ENCODE measurements at regions not wholly inside any gene's neighbourhood (a gene's known extent, or its start where the extent isn't known, plus 50 kb on each side); places are given as distances from the start of the nearest gene placed in this dataset.

DNA sequence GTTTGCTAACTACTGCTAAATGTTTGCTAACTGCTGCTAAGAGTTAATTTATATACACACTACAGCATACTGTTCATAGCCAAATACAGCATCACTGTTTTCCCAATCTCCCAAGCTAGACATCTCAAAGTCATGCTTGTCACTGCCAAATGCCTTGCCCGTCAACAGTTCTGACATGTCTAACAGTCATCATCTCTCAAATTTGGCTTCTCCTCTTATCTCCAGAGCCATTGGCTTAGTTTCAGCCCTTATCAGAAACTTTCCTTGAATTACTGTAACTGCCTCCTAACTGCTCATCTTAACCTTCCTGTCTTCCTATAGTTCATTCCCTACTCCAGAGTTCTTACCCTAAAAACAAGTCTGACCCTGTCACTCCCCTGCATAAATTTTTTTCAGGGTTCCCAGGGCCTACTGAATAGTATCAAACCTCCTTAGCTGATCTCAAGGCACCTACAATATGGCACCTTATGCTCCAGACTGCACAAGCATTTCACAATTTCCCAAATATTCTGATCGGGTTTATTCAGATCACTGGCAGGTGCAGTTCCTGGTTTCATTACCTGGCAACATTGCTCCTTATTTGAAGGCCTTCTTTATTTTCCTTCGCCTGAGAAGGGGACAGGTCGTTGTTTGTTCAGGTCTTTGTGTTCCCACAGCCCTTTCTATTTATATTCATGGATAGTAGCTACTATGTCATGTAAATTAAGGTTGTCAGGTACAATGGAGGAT is 55.9 kb upstream of the ANKRD55 start:
- Histone ChIP-seq H3K9me3 (ENCODE audit: control extremely low read depth in 1 of 5, control insufficient read depth in 4 of 5, insufficient read depth in 2 of 5, low read depth in 1 of 5, low read length in 4 of 5) (peaks cover 0 to 3% (median 0%) of the 10 kb centered on the region in 5 experiments), H3K4me1 (ENCODE audit: control extremely low read depth in 1 of 4, control insufficient read depth in 4 of 4, insufficient read depth in 4 of 4, low read length in 3 of 4) (no peaks in the 10 kb centered on the region), H3K27ac (ENCODE audit: insufficient read depth in 1 of 2, low read depth in 1 of 2, low read length in 2 of 2, poor library complexity in 1 of 2, severe bottlenecking in 2 of 2) (no peak overlapping the region), H3K36me3 (ENCODE audit: control insufficient read depth in 4 of 4, insufficient read depth in 4 of 4, low read length in 3 of 4) (no peaks in the 10 kb centered on the region), H3K27me3 (replicated peaks in 2 of 5; ENCODE audit: control insufficient read depth in 4 of 5, insufficient read depth in 5 of 5, low read length in 4 of 5) (no peaks in the 10 kb centered on the region), H3K4me3 (ENCODE audit: control insufficient read depth in 1 of 7, extremely low read depth in 1 of 7, insufficient read depth in 4 of 7, low read depth in 2 of 7, low read length in 6 of 7) (no peak overlapping the region)
- ChIA-PET CTCF (interaction anchor here (1.1 to 1.2 kb wide), 3 partner anchors 18 to 553 kb away, joined by 3 read pairs; no protein-coding TSS in a partner anchor), POLR2A (no interaction called here)
- 92% methylated on average over 2 of the region's 4 CpGs for WGBS (ENCODE audit: insufficient coverage)
- DNase-seq: no peak

DNA sequence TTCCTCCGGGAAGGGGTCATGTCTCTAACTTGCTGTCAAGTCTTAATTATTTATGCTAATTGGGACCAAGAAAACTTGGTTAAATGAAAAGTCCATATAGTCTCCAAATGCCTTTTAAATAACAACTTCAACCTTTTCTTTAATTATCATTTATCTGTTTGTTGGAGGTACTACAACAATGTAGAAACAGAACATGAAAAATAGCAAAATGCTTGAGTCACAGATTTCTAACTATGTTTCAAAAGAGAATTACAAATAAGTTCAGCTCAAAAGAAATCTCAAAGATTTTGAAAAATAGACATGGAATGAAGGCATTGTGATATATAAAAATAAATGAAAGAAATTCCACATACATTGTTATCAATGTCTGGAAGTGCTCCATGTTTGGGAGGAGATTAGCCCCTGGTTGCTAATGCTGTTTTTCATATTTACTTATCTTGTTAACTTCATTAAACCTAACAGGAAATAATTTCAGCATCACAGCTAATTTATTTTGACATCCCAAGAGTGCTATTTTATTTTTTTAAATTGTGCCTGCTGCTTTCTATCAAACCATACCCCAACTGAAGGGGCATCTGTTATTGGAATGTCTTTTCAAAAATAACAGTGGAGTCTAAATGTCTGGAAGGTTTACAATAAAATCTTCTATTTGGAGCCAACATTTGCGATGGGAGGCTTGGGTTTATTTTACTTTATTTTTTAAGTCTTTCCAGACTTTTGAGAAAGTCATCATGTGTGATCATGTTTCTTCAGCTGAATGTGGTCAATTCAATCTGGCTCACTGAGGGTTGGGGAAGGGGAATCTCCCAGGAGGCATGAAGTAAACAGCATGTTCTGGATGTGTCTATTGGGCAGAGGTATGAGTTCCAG is 53.1 kb upstream of the ANKRD55 start:
- no peak for DNase-seq
- Histone ChIP-seq H3K27me3 (replicated peaks in 2 of 5; ENCODE audit: control insufficient read depth in 4 of 5, insufficient read depth in 5 of 5, low read length in 4 of 5) (no peaks in the 10 kb centered on the region), H3K4me3 (ENCODE audit: control insufficient read depth in 1 of 7, extremely low read depth in 1 of 7, insufficient read depth in 4 of 7, low read depth in 2 of 7, low read length in 6 of 7) (no peak overlapping the region), H3K4me1 (ENCODE audit: control extremely low read depth in 1 of 4, control insufficient read depth in 4 of 4, insufficient read depth in 4 of 4, low read length in 3 of 4) (no peaks in the 10 kb centered on the region), H3K27ac (ENCODE audit: insufficient read depth in 1 of 2, low read depth in 1 of 2, low read length in 2 of 2, poor library complexity in 1 of 2, severe bottlenecking in 2 of 2) (no peak overlapping the region), H3K36me3 (ENCODE audit: control insufficient read depth in 4 of 4, insufficient read depth in 4 of 4, low read length in 3 of 4) (no peaks in the 10 kb centered on the region), H3K9me3 (ENCODE audit: control extremely low read depth in 1 of 5, control insufficient read depth in 4 of 5, insufficient read depth in 2 of 5, low read depth in 1 of 5, low read length in 4 of 5) (no peaks in the 10 kb centered on the region)
- 100% methylated on average over 1 of the region's 2 CpGs for WGBS (ENCODE audit: insufficient coverage)
- ChIA-PET POLR2A (no interaction called here), CTCF (interaction anchor here (1.1 kb wide), 1 partner anchor 16 kb away, joined by 3 read pairs; no protein-coding TSS in a partner anchor)

DNA sequence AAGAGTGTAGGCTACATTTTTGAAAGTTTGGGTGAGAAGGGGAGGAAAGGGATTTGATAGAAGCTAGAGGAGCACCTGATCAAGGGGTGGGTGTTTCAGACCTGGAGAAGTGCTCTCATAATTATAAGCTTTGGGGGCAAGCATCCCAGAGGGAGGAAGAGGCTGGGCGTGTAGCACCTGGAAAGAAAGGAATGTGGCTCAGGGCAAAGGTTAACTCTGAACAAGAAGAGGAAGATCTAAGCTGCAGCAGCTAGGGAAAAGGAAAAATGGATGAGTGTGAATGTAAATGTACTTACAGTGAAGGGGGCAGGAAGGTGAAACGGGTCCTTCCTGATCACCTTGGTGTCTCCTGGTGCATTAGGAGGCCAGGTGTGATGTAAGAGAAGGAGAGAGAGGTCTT is 49.8 kb upstream of the ANKRD55 start:
- Histone ChIP-seq H3K4me1 (ENCODE audit: control extremely low read depth in 1 of 4, control insufficient read depth in 4 of 4, insufficient read depth in 4 of 4, low read length in 3 of 4) (no peaks in the 10 kb centered on the region), H3K9me3 (ENCODE audit: control extremely low read depth in 1 of 5, control insufficient read depth in 4 of 5, insufficient read depth in 2 of 5, low read depth in 1 of 5, low read length in 4 of 5) (peaks cover 0 to 3% (median 0%) of the 10 kb centered on the region in 5 experiments), H3K4me3 (ENCODE audit: control insufficient read depth in 1 of 7, extremely low read depth in 1 of 7, insufficient read depth in 4 of 7, low read depth in 2 of 7, low read length in 6 of 7) (no peak overlapping the region), H3K36me3 (ENCODE audit: control insufficient read depth in 4 of 4, insufficient read depth in 4 of 4, low read length in 3 of 4) (no peaks in the 10 kb centered on the region), H3K27me3 (replicated peaks in 2 of 5; ENCODE audit: control insufficient read depth in 4 of 5, insufficient read depth in 5 of 5, low read length in 4 of 5) (no peaks in the 10 kb centered on the region), H3K27ac (ENCODE audit: insufficient read depth in 1 of 2, low read depth in 1 of 2, low read length in 2 of 2, poor library complexity in 1 of 2, severe bottlenecking in 2 of 2) (no peak overlapping the region)
- DNase-seq: no peak
- POLR2A ChIA-PET: no interaction called here
- 96% methylated on average over 2 of the region's 2 CpGs for WGBS (ENCODE audit: insufficient coverage)
- CTCF ChIA-PET: interaction anchor here (0.9 to 1.7 kb wide), 3 partner anchors 10 to 556 kb away, joined by 3 to 5 read pairs (median 4); no protein-coding TSS in a partner anchor
